IMR-90 (cell line): ENCODE measurements at regions not wholly inside any gene's neighbourhood (a gene's known extent, or its start where the extent isn't known, plus 50 kb on each side); places are given as distances from the start of the nearest gene placed in this dataset.

ENCODE experiments used
- ATAC-seq: fragments of 200-7000 bp; cut with Tn5 transposase; 2 replicates; pipeline ENCODE4 v1.9.1; 2020; ENCODE audit warnings: low read depth, mild to moderate bottlenecking, moderate library complexity
- BruUV-seq: library from RNA; stranded (reverse); fragments of 400-500 nt; replicated peaks from 2 replicates; lab custom pipeline; 2021; lab: Mats Ljungman, UMichigan
- CTCF ChIA-PET: fragments of 300-600 bp; formaldehyde crosslinking; extraction: SDS; loops from one replicate; lab custom pipeline; 2021; ENCODE audit warnings: antibody characterized with exemption; lab: Yijun Ruan, JAX
- POLR2A ChIA-PET: fragments of 300-600 bp; sonication (Branson Sonifier 250); formaldehyde crosslinking; loops from one replicate; lab custom pipeline; 2022; ENCODE audit warnings: antibody characterized with exemption; ENCODE audit not compliant: unreplicated experiment; lab: Charles Lee
- DNase-seq: peaks from one replicate; pipeline ENCODE4 v3.0.0; 2013
- H2AFZ ChIP-seq: replicated peaks from 2 replicates; pipeline ENCODE3; 2013; ENCODE audit warnings: low read length, mild to moderate bottlenecking; ENCODE audit not compliant: poor library complexity
- H2AK5ac ChIP-seq: 2 replicates; pipeline ENCODE4 v1.6.1; 2013; ENCODE audit warnings: low read depth, low read length, inconsistent platforms
- H2AK9ac ChIP-seq: replicated peaks from 2 replicates; pipeline ENCODE3; 2013; ENCODE audit warnings: mild to moderate bottlenecking, low read depth, low read length, moderate library complexity; ENCODE audit not compliant: poor library complexity
- H2BK120ac ChIP-seq: 2 replicates; pipeline ENCODE4 v1.6.1; 2013; ENCODE audit warnings: low read depth, low read length, inconsistent platforms
- H2BK15ac ChIP-seq: 3 replicates; pipeline ENCODE4 v1.6.1; 2013; ENCODE audit warnings: low read depth, low read length, inconsistent platforms
- H2BK20ac ChIP-seq: 2 replicates; pipeline ENCODE4 v1.6.1; 2013; ENCODE audit warnings: low read depth, mild to moderate bottlenecking, inconsistent platforms, low read length, moderate library complexity
- H2BK5ac ChIP-seq: 2 replicates; pipeline ENCODE4 v1.6.1; 2013; ENCODE audit warnings: mild to moderate bottlenecking, low read depth, low read length, inconsistent platforms; ENCODE audit not compliant: poor library complexity, severe bottlenecking
- H3K14ac ChIP-seq: replicated peaks from 2 replicates; pipeline ENCODE4 v1.6.1; 2013; ENCODE audit warnings: low read depth, low read length, inconsistent platforms
- H3K18ac ChIP-seq: 2 replicates; pipeline ENCODE4 v1.6.1; 2013; ENCODE audit warnings: low read depth, low read length, control low read depth
- H3K23ac ChIP-seq: 2 replicates; pipeline ENCODE4 v1.6.1; 2013; ENCODE audit warnings: low read depth, low read length, inconsistent platforms
- H3K27ac ChIP-seq: 2 replicates; pipeline ENCODE4 v1.5.1; 2013; ENCODE audit warnings: mild to moderate bottlenecking, control low read depth, low read length; ENCODE audit not compliant: insufficient read depth
- H3K27me3 ChIP-seq: 2 replicates; pipeline ENCODE4 v1.6.1; 2013; ENCODE audit warnings: low read length; ENCODE audit not compliant: control insufficient read depth, insufficient read depth
- H3K36me3 ChIP-seq: 2 replicates; pipeline ENCODE4 v1.6.1; 2013; ENCODE audit warnings: low read length, mixed read lengths; ENCODE audit not compliant: control insufficient read depth, insufficient read depth
- H3K4ac ChIP-seq: 2 replicates; pipeline ENCODE4 v1.6.1; 2013; ENCODE audit warnings: low read depth, low read length, inconsistent platforms
- H3K4me1 ChIP-seq: 2 replicates; pipeline ENCODE4 v1.6.1; 2013; ENCODE audit warnings: low read length, mixed read lengths; ENCODE audit not compliant: control insufficient read depth, insufficient read depth
- H3K4me2 ChIP-seq: 2 replicates; pipeline ENCODE4 v1.6.1; 2013; ENCODE audit warnings: low read depth, mild to moderate bottlenecking, control low read depth, low read length, moderate library complexity
- H3K4me3 ChIP-seq: 2 replicates; pipeline ENCODE4 v1.5.1; 2013; ENCODE audit warnings: low read depth, mild to moderate bottlenecking, control low read depth, low read length, moderate library complexity; ENCODE audit not compliant: insufficient read depth
- H3K56ac ChIP-seq: 2 replicates; pipeline ENCODE4 v1.6.1; 2013; ENCODE audit warnings: low read length, inconsistent platforms; ENCODE audit not compliant: insufficient read depth; ENCODE audit errors: extremely low read depth
- H3K79me1 ChIP-seq, 2 experiments: 2 replicates each; pipeline ENCODE4 v1.6.1; 2013; ENCODE audit warnings: low read length in 2 of 2, inconsistent platforms in 1 of 2, low read depth in 1 of 2
- H3K9ac ChIP-seq: 2 replicates; pipeline ENCODE4 v1.6.1; 2013; ENCODE audit warnings: low read depth, low read length, control low read depth
- H3K9me1 ChIP-seq: 2 replicates; pipeline ENCODE4 v1.6.1; 2013; ENCODE audit warnings: low read length, inconsistent platforms; ENCODE audit not compliant: insufficient read depth
- H3K9me3 ChIP-seq: 2 replicates; pipeline ENCODE4 v1.6.1; 2013; ENCODE audit warnings: low read length; ENCODE audit not compliant: control insufficient read depth, insufficient read depth
- H4K20me1 ChIP-seq: 2 replicates; pipeline ENCODE4 v1.6.1; 2013; ENCODE audit warnings: low read length, inconsistent platforms; ENCODE audit not compliant: insufficient read depth
- H4K5ac ChIP-seq: 2 replicates; pipeline ENCODE4 v1.6.1; 2013; ENCODE audit warnings: mild to moderate bottlenecking, low read depth, low read length, control low read depth
- H4K8ac ChIP-seq, 2 experiments: 2 replicates each; pipeline ENCODE4 v1.6.1; 2013; ENCODE audit warnings: low read depth in 2 of 2, low read length in 2 of 2, control low read depth in 1 of 2, inconsistent platforms in 1 of 2
- H4K91ac ChIP-seq: 2 replicates; pipeline ENCODE4 v1.6.1; 2013; ENCODE audit warnings: low read depth, low read length, inconsistent platforms; ENCODE audit not compliant: insufficient read depth
- BHLHE40 ChIP-seq: fragments of 150-350 bp; IDR thresholded peaks from 2 replicates; pipeline ENCODE4 v1.6.1; 2016; ENCODE audit warnings: mild to moderate bottlenecking, low read depth, low read length
- MAFK ChIP-seq: IDR thresholded peaks from 2 replicates; pipeline ENCODE4 v1.6.1; 2012; ENCODE audit warnings: low read depth, low read length, improper control_type of control experiment
- MAZ ChIP-seq: IDR thresholded peaks from 2 replicates; pipeline ENCODE4 v1.6.1; 2012; ENCODE audit warnings: low read depth, mild to moderate bottlenecking, low read length, improper control_type of control experiment, moderate library complexity, borderline replicate concordance
- MXI1 ChIP-seq: IDR thresholded peaks from 2 replicates; pipeline ENCODE4 v1.6.1; 2012; ENCODE audit warnings: low read depth, mild to moderate bottlenecking, low read length, moderate library complexity, borderline replicate concordance
- RAD21 ChIP-seq: IDR thresholded peaks from 2 replicates; pipeline ENCODE4 v1.6.1; 2012; ENCODE audit warnings: low read length, improper control_type of control experiment
- RCOR1 ChIP-seq: IDR thresholded peaks from 2 replicates; pipeline ENCODE4 v1.6.1; 2012; ENCODE audit warnings: mild to moderate bottlenecking, low read length, improper control_type of control experiment; ENCODE audit not compliant: insufficient replicate concordance
- SMC3 ChIP-seq: fragments of 150-350 bp; IDR thresholded peaks from 2 replicates; pipeline ENCODE4 v1.6.1; 2016; ENCODE audit warnings: low read depth, mild to moderate bottlenecking, antibody characterized with exemption, low read length, moderate library complexity
- WGBS, 2 experiments: methylation state at CpG; one replicate each; pipeline versions ENCODE4 v1.1.5 to v1.1.7; 2013; ENCODE audit warnings: missing lambda C conversion rate in 2 of 2; ENCODE audit not compliant: insufficient read length in 1 of 2; ENCODE audit errors: extremely low coverage in 2 of 2; 5-methylcytosine and 5-hydroxymethylcytosine counted together
- dilution Hi-C: fragments of 300-500 bp; cut with HindIII; formaldehyde crosslinking; loops from one replicate; pipeline ENCODE4 v1.14.3; 2018; ENCODE audit warnings: low sequenced_read_pairs; ENCODE audit not compliant: unreplicated experiment
- in situ Hi-C: fragments of 300-500 bp; cut with MboI; formaldehyde crosslinking; loops from 3 replicates; pipeline ENCODE4 v1.14.3; 2019; ENCODE audit warnings: low sequenced_read_pairs, inconsistent platforms, mixed read lengths
- intact Hi-C: fragments of 100-400 bp; cut with micrococcal nuclease; formaldehyde crosslinking; loops from 2 replicates; pipeline ENCODE4 v1.10.0; 2022
- TF ChIP-seq, protein P1 (sequence below): fragments of 150-350 bp; IDR thresholded peaks from 2 replicates; pipeline ENCODE4 v1.6.1; 2017; ENCODE audit warnings: mild to moderate bottlenecking, antibody characterized with exemption, low read length, low read depth
- TF ChIP-seq, protein P2 (sequence below): conservative IDR thresholded peaks from 2 replicates; pipeline ENCODE4 v1.5.1; 2012; ENCODE audit warnings: mild to moderate bottlenecking, low read depth, low read length, improper control_type of control experiment

DNA sequence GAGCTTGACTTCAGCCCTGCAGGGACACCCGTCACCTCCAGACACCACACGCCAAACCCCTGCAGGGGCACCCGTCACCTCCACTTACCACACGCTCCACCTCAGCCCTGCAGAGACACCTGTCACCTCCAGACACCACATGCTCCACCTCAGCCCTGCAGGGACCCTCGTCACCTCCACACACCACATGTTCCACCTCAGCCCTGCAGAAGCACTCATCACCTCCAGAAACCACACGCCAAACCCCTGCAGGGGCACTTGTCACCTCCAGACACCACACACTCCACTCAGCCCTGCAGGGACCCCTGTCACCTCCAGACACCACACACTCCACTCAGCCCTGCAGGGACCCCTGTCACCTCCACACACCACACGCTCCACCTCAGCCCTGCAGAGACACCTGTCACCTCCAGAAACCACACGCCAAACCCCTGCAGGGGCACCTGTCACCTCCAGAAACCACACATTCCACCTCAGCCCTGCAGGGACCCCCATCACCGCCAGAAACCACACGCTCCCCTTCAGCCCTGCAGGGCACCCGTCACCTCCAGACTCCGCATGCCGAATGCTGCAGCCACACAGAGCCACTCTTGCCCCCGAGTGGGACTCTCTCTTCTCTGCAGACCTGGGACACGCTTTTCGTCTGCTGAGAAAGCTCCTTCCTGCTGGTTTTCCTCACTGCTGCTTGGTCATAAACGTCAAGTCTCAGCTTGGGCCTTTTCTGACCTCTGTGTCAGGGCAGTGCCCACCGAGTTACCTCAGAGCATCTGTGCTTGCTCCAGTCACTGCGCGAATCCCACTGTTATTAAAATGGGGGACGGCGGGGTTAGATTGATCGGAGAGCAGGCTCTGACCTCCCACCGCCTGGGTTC, 77.5 kb upstream of the SALL3 start:
- peaks cover 60% of the 10 kb centered on the region for H3K9me3 ChIP-seq
- no peak overlapping the region for H3K23ac ChIP-seq
- no peak overlapping the region for H2AFZ ChIP-seq
- TF ChIP-seq, protein P1, sequence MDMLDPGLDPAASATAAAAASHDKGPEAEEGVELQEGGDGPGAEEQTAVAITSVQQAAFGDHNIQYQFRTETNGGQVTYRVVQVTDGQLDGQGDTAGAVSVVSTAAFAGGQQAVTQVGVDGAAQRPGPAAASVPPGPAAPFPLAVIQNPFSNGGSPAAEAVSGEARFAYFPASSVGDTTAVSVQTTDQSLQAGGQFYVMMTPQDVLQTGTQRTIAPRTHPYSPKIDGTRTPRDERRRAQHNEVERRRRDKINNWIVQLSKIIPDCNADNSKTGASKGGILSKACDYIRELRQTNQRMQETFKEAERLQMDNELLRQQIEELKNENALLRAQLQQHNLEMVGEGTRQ, result no peak
- no peak for TF ChIP-seq BHLHE40
- no peak for TF ChIP-seq MAFK
- no peak for TF ChIP-seq RAD21
- TF ChIP-seq, protein P2, sequence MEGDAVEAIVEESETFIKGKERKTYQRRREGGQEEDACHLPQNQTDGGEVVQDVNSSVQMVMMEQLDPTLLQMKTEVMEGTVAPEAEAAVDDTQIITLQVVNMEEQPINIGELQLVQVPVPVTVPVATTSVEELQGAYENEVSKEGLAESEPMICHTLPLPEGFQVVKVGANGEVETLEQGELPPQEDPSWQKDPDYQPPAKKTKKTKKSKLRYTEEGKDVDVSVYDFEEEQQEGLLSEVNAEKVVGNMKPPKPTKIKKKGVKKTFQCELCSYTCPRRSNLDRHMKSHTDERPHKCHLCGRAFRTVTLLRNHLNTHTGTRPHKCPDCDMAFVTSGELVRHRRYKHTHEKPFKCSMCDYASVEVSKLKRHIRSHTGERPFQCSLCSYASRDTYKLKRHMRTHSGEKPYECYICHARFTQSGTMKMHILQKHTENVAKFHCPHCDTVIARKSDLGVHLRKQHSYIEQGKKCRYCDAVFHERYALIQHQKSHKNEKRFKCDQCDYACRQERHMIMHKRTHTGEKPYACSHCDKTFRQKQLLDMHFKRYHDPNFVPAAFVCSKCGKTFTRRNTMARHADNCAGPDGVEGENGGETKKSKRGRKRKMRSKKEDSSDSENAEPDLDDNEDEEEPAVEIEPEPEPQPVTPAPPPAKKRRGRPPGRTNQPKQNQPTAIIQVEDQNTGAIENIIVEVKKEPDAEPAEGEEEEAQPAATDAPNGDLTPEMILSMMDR, result no peak
- no peak for TF ChIP-seq RCOR1
- no peak for TF ChIP-seq MAZ
- no peak for TF ChIP-seq SMC3
- no peak for TF ChIP-seq MXI1
- in situ Hi-C loops (no loop called here), dilution Hi-C loops (no loop called here), intact Hi-C loops (no loop called here)
- H3K4ac ChIP-seq, result no peak overlapping the region
- H3K14ac ChIP-seq, result no peak overlapping the region
- no peak overlapping the region for H2AK9ac ChIP-seq
- WGBS, 2 experiments, result 42% methylated on average over 15 of the region's 24 CpGs; no CpG with 5 or more reads in 1 of the 2 experiments
- H3K9ac ChIP-seq, result no peak overlapping the region
- H2BK20ac ChIP-seq, result no peak overlapping the region
- DNase-seq (no peak), ATAC-seq (no peak)
- no peak overlapping the region for H3K56ac ChIP-seq
- no peak overlapping the region for H3K27ac ChIP-seq
- no peak overlapping the region for H3K4me3 ChIP-seq
- H4K5ac ChIP-seq, result no peak overlapping the region
- no peak overlapping the region for H3K18ac ChIP-seq
- no peaks in the 10 kb centered on the region for H3K79me1 ChIP-seq
- H3K4me1 ChIP-seq, result no peaks in the 10 kb centered on the region
- no TSS peak for BruUV-seq
- ChIA-PET POLR2A (no interaction called here), CTCF (no interaction called here)
- H4K20me1 ChIP-seq, result no peaks in the 10 kb centered on the region
- no peaks in the 10 kb centered on the region for H3K27me3 ChIP-seq
- H2BK5ac ChIP-seq, result no peak overlapping the region
- no peak overlapping the region for H4K91ac ChIP-seq
- no peaks in the 10 kb centered on the region for H3K9me1 ChIP-seq
- no peak overlapping the region for H2AK5ac ChIP-seq
- H3K4me2 ChIP-seq, result no peak overlapping the region
- no peaks in the 10 kb centered on the region for H3K36me3 ChIP-seq
- H4K8ac ChIP-seq, result no peak overlapping the region
- H2BK120ac ChIP-seq, result no peak overlapping the region
- no peak overlapping the region for H2BK15ac ChIP-seq
